ENCODE measurements at regions not wholly inside any gene's neighbourhood (a gene's known extent, or its start where the extent isn't known, plus 50 kb on each side); places are given as distances from the start of the nearest gene placed in this dataset.

- H2AFZ ChIP-seq (ENCODE audit: low read depth, low read length): no peak overlapping the region
Observed at GRCh38 chr9:4349816-4350418, 50.0 kb upstream of the GLIS3 start.

More at GRCh38 chr9:4349816-4350418, 50.0 kb upstream of the GLIS3 start:
- H4K20me1 ChIP-seq (ENCODE audit: insufficient read depth): no peaks in the 10 kb centered on the region
- no peak overlapping the region for H3K27ac ChIP-seq (ENCODE audit: low read length)
- H3K4me3 ChIP-seq (ENCODE audit: low read length): no peak overlapping the region
- H3K9me3 ChIP-seq (ENCODE audit: low read length): no peaks in the 10 kb centered on the region
- no peak overlapping the region for H3K9ac ChIP-seq (ENCODE audit: low read length)
- no peaks in the 10 kb centered on the region for H3K9me2 ChIP-seq (ENCODE audit: insufficient read depth, low read length)
- no peak for TF ChIP-seq EP300 (conservative IDR thresholded peaks at IDR 0.05; ENCODE audit: poor library complexity, severe bottlenecking)
- TF ChIP-seq SMC3 (conservative IDR thresholded peaks at IDR 0.05; ENCODE audit: poor library complexity): no peak
- TF ChIP-seq REST (IDR thresholded peaks at IDR 0.05; ENCODE audit: borderline replicate concordance): no peak
- no peak for TF ChIP-seq MXI1 (conservative IDR thresholded peaks at IDR 0.05; ENCODE audit: poor library complexity, severe bottlenecking)
- TF ChIP-seq POLR2AphosphoS5 (IDR thresholded peaks at IDR 0.05): no peak
- TF ChIP-seq RAD21 (conservative IDR thresholded peaks at IDR 0.05): no peak
- no peak for TF ChIP-seq CTCF (IDR thresholded peaks at IDR 0.05; ENCODE audit: poor library complexity, severe bottlenecking)
- no peak for TF ChIP-seq EZH2 (IDR thresholded peaks at IDR 0.05; ENCODE audit: borderline replicate concordance, insufficient read depth, low read length, poor library complexity, severe bottlenecking)
- no peak for TF ChIP-seq TAF1 (IDR thresholded peaks at IDR 0.05; ENCODE audit: low read depth)
- H3K79me2 ChIP-seq (replicated peaks; ENCODE audit: insufficient read depth, low read length): no peaks in the 10 kb centered on the region
- no peaks in the 10 kb centered on the region for H3K27me3 ChIP-seq (ENCODE audit: insufficient read depth, low read depth, low read length)
- H3K36me3 ChIP-seq (ENCODE audit: insufficient read depth, low read length): no peaks in the 10 kb centered on the region
- no peaks in the 10 kb centered on the region for H3F3A ChIP-seq (ENCODE audit: insufficient read depth, low read length, poor library complexity, severe bottlenecking)
- H3K4me2 ChIP-seq (ENCODE audit: low read length): no peak overlapping the region

Small RNA genes in the stretch of these regions (small RNA-seq; reads per million reads assigned to genes)
- gene RNU6-694P: 0 reads per million in 3 experiments

Data from neural cell (in vitro differentiated cells).